AG09319 (cell line): ENCODE measurements at regions not wholly inside any gene's neighbourhood (a gene's known extent, or its start where the extent isn't known, plus 50 kb on each side); places are given as distances from the start of the nearest gene placed in this dataset.

Experiments used
- DNase-seq: peaks from one replicate; pipeline ENCODE4 v3.0.0-alpha.2; 2010; ENCODE audit warnings: low read depth; ENCODE audit errors: extremely low read depth
- CTCF ChIP-seq: IDR thresholded peaks from 2 replicates; pipeline ENCODE4 v1.5.1; 2011; ENCODE audit warnings: low read depth, mild to moderate bottlenecking, inconsistent platforms, low read length, moderate library complexity

GRCh38 chr11:109784536-109784935 is 308.7 kb upstream of the ZC3H12C start:
- DNase-seq, result no peak
- TF ChIP-seq CTCF, result no peak

GRCh38 chr11:109785198-109785597 is 308.0 kb upstream of the ZC3H12C start:
- no peak for DNase-seq
- no peak for TF ChIP-seq CTCF

GRCh38 chr11:109785714-109786113 is 307.5 kb upstream of the ZC3H12C start:
- no peak for TF ChIP-seq CTCF
- no peak for DNase-seq

- no peak for TF ChIP-seq CTCF
- DNase-seq, result no peak
Measured at GRCh38 chr11:109788948-109789490, 304.2 kb upstream of the ZC3H12C start.

GRCh38 chr11:109789901-109790300 is 303.3 kb upstream of the ZC3H12C start:
- TF ChIP-seq CTCF, result no peak
- DNase-seq, result no peak

- TF ChIP-seq CTCF, result no peak
- DNase-seq, result no peak
Measured at GRCh38 chr11:109791337-109791736, 301.9 kb upstream of the ZC3H12C start.

GRCh38 chr11:109794501-109794900 is 298.7 kb upstream of the ZC3H12C start:
- TF ChIP-seq CTCF, result no peak
- DNase-seq, result no peak
